HG03175 (cell line): ENCODE measurements at regions not wholly inside any gene's neighbourhood (a gene's known extent, or its start where the extent isn't known, plus 50 kb on each side); places are given as distances from the start of the nearest gene placed in this dataset.

ENCODE experiments used
- ATAC-seq: cut with Tn5 transposase; IDR thresholded peaks from one replicate; pipeline ENCODE4 v1.9.1; 2021; ENCODE audit warnings: mild to moderate bottlenecking, moderate library complexity; ENCODE audit not compliant: unreplicated experiment

DNA sequence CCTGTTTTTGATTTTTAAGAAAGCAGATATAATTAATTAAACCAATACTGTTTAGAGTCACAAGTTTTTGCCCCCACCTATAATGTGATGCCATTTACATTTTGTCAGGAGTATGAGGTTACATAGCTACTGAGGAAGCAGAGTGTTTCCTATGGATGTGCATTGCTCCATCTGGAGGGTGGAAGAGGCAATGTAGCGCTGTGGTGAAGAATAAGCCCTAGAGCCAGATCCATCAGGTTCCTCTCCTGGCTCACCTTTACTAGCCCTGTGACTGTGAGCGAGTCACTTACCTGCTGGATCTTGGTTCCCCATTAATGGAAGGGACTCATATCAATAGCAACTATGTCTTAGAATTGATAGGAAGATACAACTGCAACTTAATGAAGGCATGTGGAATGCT, 216.0 kb downstream of the GPAM start:
- no peak for ATAC-seq

DNA sequence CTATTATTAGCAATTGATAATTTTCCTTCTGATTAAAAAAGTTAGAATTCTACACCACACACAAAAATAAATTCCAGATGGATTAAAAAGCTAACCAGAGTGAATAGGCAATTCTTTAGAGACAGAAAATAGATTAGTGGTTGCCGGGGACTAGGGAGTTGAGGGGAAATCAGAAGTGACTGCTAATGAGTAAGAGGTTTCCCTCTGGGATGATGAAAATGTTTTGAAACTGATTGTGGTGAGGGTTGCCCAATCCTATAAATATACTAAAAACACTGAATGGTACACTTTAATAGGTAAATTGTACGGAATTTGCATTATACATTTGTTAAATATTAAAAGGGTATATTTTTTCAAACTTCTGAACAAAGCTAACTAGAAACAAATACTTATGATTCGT, 214.9 kb downstream of the GPAM start:
- no peak for ATAC-seq

DNA sequence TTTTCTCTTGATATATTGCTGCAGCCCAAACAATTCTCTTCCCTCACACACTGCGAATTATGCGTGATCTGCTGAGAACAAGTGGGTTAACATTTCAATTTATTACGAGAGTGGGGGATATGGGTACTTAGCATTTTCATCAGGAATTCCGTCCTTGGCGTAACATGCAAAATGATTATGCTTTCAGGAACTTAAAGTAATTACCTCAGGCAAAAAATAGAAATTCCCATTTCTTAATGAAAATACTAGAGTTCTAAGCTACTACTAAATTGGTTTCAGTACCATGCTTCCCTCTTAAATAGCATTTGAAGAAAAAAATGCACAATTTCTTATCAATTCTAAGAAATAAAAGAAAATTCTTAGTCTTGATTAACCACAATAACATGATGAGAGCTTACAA, 213.5 kb downstream of the GPAM start:
- ATAC-seq = no peak

DNA sequence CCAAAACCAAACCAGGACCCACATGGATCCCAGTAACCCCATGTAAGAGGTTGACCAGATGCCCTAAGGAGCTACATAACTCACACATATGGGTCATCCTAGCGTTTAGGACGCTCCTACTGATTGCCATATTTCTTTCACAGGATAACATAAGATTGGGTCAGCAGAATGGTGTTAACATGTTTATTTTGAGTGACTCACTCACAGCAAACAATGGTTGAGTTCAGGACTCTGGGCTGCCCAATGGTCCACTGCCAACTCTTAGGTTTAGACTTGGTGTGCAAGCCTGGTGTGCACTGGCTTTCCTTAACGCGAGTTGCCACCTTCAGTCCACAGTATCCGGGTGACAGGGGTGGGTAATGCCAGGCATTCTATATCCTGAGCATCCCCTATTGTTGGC, 211.5 kb downstream of the GPAM start:
- ATAC-seq = no peak

DNA sequence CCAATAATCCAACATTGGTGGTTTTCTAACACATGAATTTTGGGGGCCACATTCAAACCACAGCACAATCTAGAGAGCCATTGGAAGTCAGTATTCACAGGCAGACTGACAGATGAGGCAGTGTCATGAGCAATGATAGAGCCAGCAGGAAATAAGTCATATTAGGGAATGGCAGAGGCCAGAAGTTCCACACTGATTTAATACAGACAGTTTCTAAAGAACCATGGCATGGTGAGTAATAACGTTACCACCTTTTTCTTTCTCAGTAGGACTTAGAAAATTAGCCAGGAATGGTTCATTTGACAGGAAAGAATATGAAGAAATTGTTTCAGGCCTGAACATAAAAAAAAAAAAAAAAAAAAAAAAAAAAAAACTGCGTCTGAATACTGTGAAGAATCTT, 210.3 kb downstream of the GPAM start:
- ATAC-seq = no peak

DNA sequence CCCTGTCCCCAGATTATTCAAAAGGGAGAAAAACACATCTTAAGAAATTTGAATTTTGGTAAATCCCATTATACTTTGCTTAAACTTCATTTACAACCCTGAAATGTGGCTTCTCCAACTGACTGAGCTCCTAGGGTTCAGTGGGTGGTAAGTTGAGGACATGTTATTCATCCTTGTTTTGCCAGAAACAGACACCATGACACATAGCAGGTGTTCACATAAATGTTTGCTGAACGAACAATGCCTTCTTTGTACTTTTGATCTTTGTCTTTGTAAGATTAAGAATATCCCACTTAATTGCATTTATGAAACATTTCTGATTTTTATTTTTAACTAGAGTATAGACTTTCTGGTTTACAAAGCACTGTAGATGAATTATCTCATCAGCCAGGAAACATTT, 209.7 kb downstream of the GPAM start:
- no peak for ATAC-seq

DNA sequence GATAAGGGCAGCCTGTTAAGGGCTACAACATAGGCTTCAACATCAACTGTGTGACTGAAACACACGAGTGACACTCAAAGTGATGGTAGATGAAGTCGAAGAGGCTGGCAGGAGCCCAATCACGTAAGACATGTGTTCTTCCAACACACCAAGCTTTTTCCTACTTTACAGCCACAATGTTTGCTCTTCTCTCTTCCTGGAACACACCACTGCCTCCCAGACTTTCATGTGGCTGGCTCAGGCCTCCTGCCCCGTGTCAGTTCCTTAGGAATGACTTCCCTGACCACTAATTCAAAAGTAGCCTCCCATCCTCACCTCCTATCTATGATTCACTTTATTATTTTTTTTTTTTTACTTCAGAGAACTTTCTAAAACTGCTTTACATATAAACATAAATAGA, 209.2 kb downstream of the GPAM start:
- no peak for ATAC-seq

DNA sequence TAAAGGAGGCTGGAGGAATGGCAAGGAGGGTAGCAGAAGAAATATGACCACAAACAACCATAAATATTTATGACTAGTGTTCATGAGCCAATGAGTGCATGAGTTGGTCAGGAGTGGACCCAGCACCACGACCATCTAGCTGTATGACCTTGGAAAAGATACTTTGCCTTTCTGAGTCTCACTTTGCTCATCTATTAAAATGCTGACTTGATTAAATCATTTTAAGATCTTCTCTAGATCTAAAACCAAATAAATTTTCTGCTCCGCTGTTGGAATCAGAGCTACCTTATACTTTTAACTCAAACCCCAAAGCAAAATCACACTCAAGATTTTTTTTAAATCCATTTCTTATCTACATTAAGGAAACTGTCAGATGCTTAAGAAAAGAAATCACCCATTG, 207.0 kb downstream of the GPAM start:
- ATAC-seq = no peak

DNA sequence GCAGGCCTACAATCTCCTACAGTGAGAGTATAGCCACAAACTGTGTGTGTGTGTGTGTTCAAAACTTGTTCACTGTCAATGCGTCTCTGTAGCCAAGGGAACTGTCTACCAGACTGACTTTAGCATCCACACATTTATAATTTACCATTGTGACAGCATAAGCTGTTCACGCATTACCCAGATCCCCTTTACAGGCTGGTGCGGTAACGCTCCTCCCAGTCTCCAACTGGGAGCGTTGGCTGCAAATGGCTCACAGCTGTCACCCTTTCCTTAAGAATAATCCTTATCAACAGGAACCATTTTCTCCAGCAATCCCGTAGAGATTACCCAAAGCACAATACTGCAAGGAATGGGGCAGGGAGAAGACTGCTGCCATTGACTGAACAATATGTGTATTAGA, 199.5 kb downstream of the GPAM start:
- ATAC-seq = no peak

DNA sequence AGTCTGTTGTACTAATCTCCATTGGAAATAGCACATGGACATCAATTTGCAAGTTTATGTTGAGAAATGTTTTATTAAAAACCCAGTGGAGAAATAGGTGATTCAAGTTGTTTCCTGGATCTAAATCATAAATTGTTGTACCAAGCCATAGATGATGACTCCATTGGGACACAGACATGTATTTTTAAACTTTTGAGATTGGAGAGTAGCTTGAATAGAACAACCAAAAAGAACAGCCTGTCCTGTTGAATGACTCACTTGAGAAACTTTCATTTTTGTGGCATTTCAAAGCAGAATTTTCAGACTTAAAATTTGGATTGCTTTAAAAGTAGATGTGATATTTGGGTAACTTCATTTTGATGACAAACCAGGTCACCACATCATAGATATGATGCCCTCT, 197.5 kb downstream of the GPAM start:
- ATAC-seq = no peak

DNA sequence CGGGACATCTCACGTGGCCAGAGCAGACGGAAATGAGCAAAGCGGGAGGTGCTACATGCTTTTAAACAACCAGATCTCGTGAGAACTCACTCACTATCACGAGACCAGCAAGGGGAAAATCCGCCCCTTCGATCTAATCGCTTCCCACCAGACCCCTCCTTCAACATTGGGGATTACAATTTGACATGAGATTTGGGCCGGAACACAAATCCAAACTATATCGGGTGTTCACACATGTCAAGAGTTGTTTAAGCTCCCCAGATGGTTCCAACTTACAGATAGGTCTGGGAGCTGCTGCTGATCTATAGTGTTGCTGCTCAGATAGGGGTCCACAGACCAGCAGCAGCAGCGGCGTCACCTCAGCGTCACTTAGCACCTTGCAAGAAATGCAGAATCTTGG, 194.9 kb downstream of the GPAM start:
- ATAC-seq = no peak

DNA sequence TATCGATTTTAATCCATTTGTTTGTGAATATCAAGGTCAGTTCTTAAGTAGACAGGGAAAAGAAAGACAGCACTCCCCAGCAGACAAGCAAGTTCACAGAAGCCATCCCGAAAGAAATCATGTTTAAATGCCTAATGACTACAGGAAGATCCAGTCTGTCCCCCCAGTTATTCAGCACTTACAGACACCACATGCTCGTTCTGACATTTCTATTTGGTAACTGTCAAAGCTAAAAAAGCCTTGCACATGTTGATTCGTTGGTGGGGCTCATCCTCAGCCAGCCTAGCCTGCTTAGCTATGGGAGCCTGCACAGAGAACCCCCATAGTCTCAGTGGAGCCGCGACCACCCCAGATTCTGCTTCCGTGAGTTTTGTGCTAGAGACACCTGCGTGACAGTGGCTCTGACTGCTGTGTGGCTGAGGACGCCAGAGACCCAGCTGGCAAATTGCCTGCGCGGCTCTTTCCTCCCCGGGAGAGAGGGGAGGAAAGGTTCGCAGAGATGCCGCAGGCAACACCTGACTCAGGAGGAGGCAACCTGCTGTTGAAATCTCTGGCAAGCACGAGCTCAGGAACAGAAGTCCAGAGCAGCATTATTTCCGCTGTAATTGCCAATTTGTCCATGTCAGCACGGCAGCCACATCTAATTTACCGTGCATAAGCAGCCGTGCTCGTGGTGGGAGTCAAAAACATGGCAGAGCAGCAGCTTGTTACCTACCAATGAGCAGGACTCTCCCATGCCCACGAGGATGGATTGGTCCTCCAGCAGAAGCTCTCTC, 194.2 kb downstream of the GPAM start:
- no peak for ATAC-seq

DNA sequence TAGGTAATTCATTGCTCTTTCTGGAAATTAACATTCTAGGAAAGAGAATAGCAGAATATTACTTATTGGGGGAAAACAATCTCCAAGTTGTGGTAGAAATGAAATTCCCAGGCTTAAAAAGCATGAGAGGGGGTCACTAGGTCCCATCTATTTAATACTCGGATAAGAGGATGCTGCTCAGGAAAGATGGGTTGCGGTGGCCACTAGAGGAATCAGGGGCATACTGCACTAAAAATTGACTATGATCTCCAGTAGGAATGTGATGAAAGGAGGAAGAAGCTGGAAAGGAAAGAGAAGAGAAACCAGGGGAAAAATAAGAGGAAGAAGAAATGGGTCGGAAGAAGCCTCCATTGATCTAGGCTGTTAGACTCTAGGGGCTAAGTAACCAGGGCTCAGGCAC, 192.8 kb downstream of the GPAM start:
- ATAC-seq = no peak

DNA sequence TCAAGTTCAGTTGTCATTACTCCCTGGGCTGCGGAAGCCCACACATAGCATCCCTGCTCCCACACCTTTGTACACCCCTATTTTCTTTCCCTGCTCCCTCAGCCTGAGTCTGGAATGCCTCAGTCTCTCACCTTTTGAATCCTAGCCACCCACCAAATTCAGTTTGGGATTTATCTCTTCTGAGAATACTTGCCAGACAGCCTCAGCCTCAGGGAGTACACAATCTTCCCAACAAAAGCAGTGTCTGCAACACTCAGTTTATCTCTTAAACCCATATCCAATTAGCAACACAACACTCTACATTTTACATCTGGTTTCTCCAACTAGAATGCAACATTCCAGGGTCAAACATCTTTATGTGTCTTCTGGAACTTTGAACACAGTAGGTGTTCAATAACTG, 190.2 kb downstream of the GPAM start:
- ATAC-seq = no peak

DNA sequence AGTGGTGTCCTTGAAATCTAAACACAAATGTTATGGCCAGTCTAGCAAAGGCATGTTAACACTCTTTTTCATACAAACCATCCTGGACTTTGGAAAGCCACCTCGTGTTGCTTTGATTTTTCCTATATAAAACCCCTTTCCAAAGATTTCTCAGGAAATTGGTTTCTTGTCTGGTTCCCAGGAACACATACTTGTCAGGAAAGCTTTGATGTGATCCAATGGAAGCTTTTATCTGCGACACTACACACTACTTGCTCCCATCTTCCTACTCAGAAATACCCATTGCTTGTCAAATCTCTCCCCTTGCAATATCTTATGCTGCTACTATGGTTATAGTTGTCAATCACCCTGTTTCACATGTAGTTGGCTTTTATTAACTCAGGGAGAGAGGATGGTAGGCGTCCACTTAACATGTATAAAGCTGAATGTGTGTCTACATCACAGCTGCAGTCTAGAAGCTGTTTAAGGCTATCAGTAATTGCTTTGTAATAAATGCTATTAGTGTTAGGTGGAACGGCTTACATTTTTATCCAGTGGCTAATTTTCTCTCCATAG, 189.6 kb downstream of the GPAM start:
- ATAC-seq = no peak

DNA sequence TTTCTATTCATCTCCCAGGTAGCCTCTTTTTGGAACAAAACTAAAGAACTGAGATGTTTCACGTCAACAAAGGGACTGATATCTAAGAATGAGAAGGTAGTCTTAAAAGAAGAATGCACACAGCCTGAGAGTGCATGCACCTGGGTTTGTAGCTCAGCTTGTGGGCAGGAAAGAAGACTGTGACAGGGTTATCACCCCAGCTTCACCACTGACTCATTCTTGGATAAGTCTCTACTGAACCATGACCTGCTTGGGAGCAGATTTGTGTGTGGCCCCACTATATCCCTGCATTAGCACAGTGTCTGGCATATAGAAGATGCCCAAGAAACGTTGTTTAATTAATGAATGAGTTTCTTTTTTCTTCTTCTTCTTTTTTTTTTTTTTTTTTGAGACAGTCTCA, 187.5 kb downstream of the GPAM start:
- peak; percentile 98 for ATAC-seq

DNA sequence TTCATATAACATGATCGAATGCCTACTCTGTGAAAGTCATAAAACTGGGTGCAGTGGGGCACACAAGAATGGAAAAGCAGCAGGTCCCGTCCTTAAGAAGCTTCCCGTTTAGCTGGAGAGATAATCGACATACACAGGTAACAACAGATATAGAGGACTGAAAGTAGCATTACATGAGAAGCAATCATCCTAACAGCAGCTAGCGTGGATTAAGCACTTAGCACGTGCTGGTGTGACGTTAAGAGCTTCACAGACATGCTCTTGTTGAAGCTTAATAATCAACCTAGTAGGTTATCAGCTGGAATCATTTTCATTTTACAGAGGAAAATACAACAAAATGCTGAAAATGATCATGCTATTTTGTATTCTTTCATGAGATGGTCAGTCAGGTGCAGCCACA, 184.8 kb downstream of the GPAM start:
- no peak for ATAC-seq

DNA sequence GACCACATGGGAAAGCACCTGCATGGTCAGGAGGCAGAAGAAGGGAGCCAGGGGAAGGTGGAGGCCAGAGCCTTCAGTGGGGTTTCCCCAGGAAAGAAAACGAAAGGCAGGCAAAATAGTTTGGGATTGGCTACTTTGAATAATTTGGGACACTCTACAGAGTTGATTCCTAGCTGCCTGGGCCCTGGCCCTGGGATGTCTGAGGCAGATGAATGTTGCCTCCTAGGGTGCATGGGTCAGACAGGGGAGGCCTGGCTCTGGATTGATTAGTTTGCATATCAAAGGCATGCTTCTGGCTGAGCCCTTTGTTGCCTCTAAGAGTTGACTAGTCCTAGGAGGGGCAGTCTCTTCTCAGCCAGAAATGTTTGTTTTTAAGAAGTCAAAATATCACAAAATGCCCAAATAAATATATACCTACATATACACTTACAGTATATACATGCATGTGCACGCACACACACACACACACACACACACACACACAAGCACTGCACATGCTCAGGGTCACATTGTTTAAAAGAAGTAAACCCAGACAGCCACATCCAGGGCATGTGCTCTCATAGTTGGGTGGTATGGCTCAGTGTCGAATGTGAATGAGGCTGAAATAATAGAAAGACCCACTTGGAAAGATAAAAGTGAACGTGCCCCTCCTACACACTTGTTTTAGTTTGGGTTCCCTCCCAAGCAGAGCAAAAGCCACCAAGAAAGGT, 184.2 kb downstream of the GPAM start:
- ATAC-seq = no peak

DNA sequence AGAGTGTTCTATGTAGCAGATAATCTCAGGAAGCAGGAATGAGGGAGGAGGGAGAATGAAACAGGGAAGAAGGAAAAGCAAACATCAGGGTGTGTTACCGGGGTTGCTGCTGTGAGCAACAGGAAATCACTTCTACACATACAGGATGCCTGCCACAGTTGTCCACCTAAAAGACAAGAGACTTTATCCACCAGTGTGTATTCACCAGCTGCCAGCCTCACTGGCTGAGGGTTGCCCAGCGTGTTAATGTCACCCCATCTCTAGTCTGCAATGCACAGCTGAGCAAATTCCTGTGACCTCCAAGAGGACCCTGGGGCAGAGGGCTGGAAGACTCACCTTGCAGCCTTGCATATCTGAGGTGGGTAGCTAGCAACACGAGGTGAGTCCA, 183.7 kb downstream of the GPAM start:
- ATAC-seq = no peak

DNA sequence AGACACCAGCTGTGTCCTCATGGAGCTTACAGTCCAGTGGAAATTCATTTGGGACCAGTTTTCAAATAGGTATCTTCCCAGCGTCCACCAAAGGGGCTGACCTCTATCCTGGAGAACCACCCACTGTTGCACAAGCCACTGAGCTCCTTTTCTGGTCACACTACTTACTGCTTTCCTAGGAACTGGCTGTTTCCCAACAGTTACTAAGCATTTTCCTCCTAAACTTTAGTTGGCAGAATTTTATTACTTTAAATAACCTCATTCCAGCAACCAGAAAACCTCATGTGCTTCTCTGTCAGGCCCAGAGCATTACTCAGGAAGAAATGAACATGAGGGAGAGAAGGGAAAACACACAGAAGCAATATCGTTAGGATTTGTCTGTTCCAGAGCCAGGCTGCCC, 183.1 kb downstream of the GPAM start:
- ATAC-seq = no peak

DNA sequence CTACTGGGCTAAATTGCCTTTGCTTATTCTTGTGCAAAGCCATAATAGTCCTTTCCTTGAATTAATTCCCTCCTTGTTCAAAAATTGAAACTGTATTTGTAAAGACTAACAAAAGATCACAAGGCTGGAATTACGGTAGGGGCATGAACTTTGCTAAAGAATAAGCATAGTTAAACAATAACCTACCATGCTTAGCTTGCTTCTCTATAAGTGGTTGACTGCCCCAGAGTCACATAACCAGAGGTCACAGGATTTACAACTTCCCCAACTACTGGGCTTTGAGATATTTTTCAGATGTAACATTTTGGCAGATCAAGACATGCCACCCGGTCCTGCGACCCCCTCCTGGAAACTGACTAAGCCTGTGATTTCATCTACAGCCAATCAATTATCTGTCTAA, 181.4 kb downstream of the GPAM start:
- no peak for ATAC-seq

DNA sequence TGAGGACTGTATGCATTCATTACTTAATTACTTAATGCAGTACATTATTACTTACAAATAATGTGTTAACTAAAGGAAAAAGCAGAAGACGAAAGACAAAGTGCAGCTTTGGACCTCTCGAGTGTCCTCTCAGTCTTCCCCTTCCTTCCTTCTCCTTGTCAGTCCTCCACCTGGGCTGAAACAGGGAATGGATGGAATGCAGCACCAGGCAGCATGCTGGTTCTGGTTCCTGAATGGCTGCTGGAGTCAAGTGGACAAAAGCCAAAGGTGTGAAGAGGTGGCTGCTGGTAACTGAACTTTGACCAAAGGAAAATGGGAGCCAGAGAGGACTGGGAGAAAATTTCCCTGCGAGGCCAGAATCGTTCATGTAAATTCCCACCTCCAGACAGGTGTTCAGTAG, 179.5 kb downstream of the GPAM start:
- no peak for ATAC-seq

DNA sequence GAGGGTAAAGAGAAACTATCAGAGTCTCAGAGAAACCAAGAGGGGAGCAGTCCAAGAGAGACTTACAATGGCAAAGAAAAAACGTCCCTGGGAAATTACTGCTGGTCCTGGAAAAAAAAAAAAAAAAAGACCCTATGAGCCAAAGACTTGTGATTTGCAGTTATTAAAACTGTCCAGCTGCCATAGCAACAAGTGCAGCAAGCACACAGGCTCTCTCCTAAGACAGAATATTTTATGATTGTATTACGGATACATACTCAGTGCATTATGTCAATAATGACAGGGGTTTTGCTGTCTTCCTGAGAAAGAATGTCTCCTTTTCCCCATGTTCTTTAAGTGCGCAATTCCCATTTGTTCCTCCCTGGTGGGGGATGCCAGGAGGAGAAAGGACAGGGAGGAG, 178.5 kb downstream of the GPAM start:
- ATAC-seq = no peak
